Prostate gland (tissue), 2 donors: ENCODE measurements at regions not wholly inside any gene's neighbourhood (a gene's known extent, or its start where the extent isn't known, plus 50 kb on each side); places are given as distances from the start of the nearest gene placed in this dataset.
"Not testable (repeated sequence)": the region's sequence is repeated elsewhere in the genome, so short reads cannot be mapped to it uniquely, and the experiment has no call there.

Source experiments
- DNase-seq: peaks from one replicate; pipeline ENCODE4 v3.0.0-alpha.2; 2019; ENCODE audit warnings: low spot score
- H3K27ac ChIP-seq, 2 donors: fragments of 200-600 bp; sonication (generic); 2 replicates each; pipeline ENCODE4 v1.5.1; 2017 to 2019
- H3K27me3 ChIP-seq: fragments of 200-600 bp; sonication (generic); replicated peaks from 2 replicates; pipeline ENCODE4 v1.5.1; 2019; ENCODE audit not compliant: insufficient read depth
- H3K36me3 ChIP-seq, 2 donors: fragments of 200-600 bp; sonication (generic); 1 replicate in 1 of 2; 2 replicates in 1 of 2; pipeline versions ENCODE4 v1.5.1 to v1.8.1; 2017 to 2019
- H3K4me1 ChIP-seq: fragments of 200-600 bp; sonication (generic); replicated peaks from 2 replicates; pipeline ENCODE4 v1.5.1; 2019
- H3K4me3 ChIP-seq, 2 donors: fragments of 200-600 bp; sonication (generic); 2 replicates each; pipeline ENCODE4 v1.5.1; 2017 to 2019
- H3K9me3 ChIP-seq: fragments of 200-600 bp; sonication (generic); 2 replicates; pipeline ENCODE4 v1.5.1; 2017
- WGBS: methylation state at CpG from one replicate; pipeline ENCODE4 v1.1.5; 2018; 5-methylcytosine and 5-hydroxymethylcytosine counted together
- intact Hi-C: fragments of 100-400 bp; cut with DNase I; formaldehyde crosslinking; loops from one replicate; pipeline ENCODE4 v1.14.2; 2022

DNA sequence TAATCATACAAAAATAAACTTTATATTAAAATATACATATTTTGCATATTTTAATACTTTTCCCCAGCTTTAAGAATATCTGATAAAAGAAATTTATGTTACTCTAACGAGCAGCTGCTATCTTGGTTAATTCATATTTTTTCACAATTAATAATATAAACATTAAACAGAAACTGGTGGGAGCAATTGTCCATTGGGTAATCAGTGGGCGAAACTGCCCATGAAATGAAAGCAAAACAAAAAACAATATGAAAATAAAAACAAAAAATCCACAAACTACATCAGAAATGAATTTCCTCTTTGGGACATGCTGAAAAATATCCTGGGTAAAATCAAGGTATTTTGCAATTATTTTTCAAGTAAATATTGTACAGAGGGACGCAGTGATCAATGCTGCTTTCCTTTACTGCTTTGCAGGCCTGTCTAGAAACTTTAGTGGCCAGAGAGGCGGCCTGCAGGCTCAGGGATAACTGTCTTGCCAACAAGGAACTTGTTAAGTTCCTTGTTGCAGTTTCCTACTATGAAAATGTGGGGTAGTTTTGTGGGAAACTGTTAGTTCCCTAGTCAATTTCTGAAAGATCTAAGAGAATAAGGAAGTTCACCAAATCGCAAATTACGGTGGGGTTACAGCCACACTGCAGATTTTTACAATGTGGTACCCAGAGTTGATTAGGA, 309.0 kb upstream of the PLGLB2 start:
- H3K36me3 ChIP-seq, intact Hi-C loops, H3K27me3 ChIP-seq, H3K4me1 ChIP-seq, H3K9me3 ChIP-seq, H3K4me3 ChIP-seq, DNase-seq, H3K27ac ChIP-seq: not testable (repeated sequence)
- 74% methylated on average over 6 of the region's 6 CpGs for WGBS

DNA sequence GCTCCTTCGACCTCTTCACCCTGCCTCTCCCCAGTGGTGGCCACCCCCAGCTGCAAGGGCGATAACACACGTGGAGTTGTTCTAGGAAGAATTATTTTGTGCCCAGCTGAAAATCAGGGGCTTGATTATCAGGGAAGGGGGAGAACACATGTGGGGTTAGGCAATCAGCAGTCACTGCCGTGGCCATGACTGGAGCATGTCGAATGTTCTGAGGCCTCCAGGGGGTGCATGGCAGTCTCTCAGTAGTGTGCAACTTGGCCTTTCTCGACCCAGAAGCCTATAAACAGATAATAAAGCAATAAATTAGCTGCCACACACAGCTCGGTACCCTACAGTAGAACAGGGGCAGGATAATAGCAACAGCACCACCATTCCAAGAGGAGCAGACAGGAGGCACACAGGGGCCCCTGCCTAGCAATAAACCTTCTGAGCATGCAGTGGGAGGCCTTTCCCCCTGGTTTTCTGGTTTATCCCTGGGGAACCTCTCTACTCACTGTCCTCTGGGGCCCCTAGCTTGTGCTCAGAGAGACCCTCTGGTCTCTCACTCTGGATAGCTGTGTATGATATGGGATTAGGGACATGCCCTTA, 308.2 kb upstream of the PLGLB2 start:
- intact Hi-C loops, DNase-seq, H3K36me3 ChIP-seq, H3K9me3 ChIP-seq, H3K4me1 ChIP-seq, H3K27me3 ChIP-seq, H3K27ac ChIP-seq, H3K4me3 ChIP-seq: not testable (repeated sequence)
- 69% methylated on average over 7 of the region's 7 CpGs for WGBS

DNA sequence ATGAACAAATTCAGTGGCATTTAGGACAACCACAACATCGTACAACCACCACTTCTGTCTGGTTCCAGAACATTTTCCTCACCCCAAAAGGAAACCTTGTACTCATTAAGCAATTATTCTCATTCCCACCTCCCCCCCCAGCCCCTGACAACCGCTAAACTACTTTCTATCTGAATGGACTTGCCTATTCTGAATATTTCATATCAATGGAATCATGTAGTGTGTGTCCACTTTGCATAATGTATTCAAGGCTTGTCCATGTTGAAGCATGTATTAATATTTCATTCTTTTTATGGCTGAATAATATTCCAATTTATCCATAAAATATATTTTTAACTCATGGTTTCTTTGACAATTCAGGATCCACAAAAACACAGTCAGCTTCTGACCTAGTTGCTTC, 307.2 kb upstream of the PLGLB2 start:
- H3K4me3 ChIP-seq, intact Hi-C loops, DNase-seq, H3K36me3 ChIP-seq, H3K27ac ChIP-seq, H3K4me1 ChIP-seq, H3K27me3 ChIP-seq, H3K9me3 ChIP-seq: not testable (repeated sequence)
- WGBS = 98% methylated on average over 2 of the region's 2 CpGs

DNA sequence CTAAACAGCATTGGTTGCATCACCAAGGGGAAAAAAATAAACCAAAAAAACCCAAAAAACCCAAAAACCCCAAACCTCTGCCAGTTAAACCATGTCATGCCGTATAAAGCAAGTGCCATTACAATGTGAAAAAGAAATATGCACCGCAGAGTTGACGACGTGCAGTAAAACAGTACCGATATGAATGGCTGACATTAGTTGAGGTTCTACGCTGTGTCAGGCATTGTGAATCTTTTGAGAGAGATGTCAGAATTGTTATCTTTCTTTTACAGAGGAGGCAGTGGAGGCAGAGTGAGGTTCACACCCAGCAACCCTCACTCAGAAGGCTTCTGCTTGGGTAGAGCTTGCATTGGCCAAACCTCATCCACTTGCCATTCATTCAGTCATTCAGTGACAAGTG, 306.5 kb upstream of the PLGLB2 start:
- H3K4me1 ChIP-seq, H3K9me3 ChIP-seq, DNase-seq, intact Hi-C loops, H3K36me3 ChIP-seq, H3K27ac ChIP-seq, H3K27me3 ChIP-seq, H3K4me3 ChIP-seq: not testable (repeated sequence)
- 90% methylated on average over 6 of the region's 6 CpGs for WGBS

DNA sequence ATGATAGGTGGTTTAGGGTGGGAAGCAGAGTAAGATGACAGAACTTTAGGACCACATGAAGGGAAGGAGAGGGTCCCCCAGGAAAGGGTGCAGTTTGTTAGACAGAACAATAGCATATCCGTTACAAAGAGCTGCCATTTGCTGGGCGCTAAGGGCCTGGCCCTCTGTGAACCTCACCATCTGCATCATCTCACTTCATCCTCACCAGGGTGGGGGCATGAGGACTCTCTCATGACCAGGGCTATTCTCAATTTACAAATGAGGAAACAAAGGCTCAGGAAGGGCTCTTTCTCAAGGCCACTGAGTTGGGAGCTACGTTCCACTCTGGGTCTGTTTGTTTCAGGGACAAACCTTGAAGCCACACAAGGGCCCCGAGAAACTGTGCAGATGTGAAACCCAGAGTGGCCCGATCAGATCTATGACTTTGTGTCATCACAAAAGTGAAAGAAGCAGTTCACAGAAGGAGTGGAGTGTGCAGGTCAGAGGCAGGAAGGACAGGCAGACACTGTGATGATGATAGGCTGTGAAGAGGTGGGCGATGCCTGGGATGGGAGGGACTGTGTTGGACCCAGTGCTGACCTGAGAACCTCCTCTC, 304.8 kb upstream of the PLGLB2 start:
- DNase-seq, H3K4me3 ChIP-seq, H3K4me1 ChIP-seq, H3K27ac ChIP-seq, intact Hi-C loops, H3K27me3 ChIP-seq, H3K9me3 ChIP-seq, H3K36me3 ChIP-seq: not testable (repeated sequence)
- 93% methylated on average over 5 of the region's 6 CpGs for WGBS

DNA sequence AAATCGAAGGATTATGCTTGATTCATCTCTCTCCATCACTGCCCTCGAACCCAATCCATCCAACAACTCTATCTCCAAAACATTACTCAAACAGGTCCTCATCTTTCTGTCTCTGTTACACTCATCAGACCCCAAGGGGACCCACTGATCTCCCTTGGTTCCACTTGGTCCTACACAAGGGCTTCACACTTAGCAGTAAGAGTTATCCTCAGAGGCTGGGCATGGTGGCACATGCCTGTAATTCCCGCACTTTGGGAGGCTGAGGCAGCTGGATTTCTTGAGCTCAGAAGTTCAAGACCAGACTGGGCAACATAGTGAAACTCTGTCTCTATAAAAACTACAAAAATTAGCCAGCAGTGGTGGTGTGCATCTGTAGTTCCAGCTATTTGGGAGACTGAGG, 302.9 kb upstream of the PLGLB2 start:
- H3K4me1 ChIP-seq, H3K27me3 ChIP-seq, H3K9me3 ChIP-seq, DNase-seq, H3K27ac ChIP-seq, H3K36me3 ChIP-seq, H3K4me3 ChIP-seq, intact Hi-C loops: not testable (repeated sequence)
- WGBS = 79% methylated on average over 3 of the region's 3 CpGs

DNA sequence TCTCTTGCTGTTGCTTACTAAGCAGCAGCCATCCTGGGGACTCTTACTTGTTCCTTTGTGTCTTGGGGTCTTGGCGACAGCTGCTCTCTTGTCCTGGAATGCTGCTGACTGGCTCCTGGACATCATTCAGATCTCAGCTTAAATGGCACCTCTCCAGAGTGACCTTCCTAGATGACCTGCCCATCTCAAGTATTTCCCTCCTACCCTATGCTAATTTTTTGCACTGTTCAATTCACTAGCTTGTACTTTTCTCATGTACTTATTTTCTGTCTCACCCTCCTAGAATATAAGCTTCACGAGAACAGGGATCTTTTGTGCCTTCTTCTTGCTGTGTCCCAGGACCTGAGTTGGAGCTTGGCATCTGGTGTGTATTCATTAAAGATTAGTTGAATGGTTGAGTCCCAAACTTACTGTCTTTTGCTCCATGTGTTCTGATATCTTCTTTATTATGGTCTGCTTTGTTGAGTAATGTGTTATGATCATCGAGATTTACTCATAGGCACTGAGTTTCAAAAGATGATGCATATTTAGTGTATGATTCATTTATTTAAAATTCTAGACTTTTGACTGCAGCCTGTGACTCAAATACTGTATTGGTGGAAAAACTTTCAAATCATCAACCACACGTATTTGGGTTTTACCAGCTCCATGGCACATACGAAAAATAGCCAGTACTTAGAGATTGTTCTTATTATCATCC, 302.1 kb upstream of the PLGLB2 start:
- H3K27ac ChIP-seq, H3K9me3 ChIP-seq, H3K27me3 ChIP-seq, H3K4me1 ChIP-seq, intact Hi-C loops, DNase-seq, H3K4me3 ChIP-seq, H3K36me3 ChIP-seq: not testable (repeated sequence)
- WGBS = 97% methylated on average over 2 of the region's 5 CpGs

DNA sequence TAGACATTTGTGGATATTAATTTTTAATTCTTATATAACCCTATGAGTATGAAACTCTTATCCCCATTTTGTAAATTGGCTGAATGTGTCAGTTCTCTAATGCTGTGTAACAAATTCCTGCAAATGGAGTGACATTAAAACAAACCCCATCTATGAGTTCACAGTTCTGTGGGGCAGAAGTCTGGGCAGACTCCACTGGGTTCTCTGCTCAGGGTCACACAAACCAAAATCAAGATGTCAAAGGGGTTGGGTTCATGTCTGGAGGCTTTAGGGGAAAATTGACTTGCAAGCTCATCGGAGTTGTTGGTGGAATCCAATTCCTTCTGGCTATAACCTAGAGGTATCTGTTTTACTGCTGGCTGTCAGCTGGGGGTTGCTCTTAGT, 301.6 kb upstream of the PLGLB2 start:
- H3K27me3 ChIP-seq, H3K27ac ChIP-seq, H3K4me3 ChIP-seq, H3K9me3 ChIP-seq, H3K36me3 ChIP-seq, H3K4me1 ChIP-seq, DNase-seq, intact Hi-C loops: not testable (repeated sequence)
- WGBS = no CpG with 5 or more reads among the region's 1 CpG

DNA sequence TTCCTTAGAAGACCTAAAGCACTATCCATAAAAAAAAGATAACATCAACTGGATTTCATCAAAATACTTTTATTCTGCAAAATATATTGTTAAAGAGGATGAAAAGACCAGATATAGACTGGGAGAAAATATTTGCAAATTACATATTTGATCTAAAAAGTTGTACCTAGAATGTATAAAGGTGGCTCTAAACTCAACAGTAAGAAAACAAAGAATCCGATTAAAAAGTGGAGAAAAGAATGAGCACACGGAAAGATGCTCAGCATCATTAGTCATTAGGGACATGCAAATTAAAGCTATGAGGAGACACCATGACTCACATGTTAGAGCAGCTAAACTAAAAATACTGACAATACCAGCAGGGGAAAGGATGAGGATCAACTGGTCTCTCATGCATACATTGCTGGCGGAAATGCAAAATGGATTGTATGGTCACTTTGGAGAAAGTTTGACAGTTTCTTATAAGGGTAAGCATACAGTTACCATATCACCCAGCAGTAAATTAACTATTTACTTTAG, 298.4 kb upstream of the PLGLB2 start:
- H3K27me3 ChIP-seq, DNase-seq, H3K9me3 ChIP-seq, H3K36me3 ChIP-seq, H3K4me1 ChIP-seq, H3K4me3 ChIP-seq, intact Hi-C loops, H3K27ac ChIP-seq: not testable (repeated sequence)
- 68% methylated on average over 2 of the region's 3 CpGs for WGBS

DNA sequence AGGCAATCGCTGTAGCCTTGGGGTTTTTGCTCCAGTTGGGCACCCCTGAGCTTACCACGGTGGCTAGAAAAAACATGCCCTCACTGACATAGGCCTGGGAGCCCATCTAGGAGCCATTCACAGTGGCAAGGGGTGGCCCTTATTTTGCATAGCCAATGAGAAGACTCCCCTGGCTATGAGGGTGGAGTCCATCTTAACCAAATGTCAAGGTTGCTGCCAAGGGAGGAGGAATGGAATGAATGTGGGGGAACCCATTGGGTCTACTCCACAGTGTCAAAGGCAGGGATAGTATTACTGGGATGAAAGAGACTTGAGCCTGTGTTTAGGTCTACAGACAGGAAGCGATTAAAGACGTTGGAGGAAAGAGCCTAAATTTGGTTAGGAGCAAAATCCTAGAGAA, 295.7 kb upstream of the PLGLB2 start:
- intact Hi-C loops, DNase-seq: not testable (repeated sequence)

DNA sequence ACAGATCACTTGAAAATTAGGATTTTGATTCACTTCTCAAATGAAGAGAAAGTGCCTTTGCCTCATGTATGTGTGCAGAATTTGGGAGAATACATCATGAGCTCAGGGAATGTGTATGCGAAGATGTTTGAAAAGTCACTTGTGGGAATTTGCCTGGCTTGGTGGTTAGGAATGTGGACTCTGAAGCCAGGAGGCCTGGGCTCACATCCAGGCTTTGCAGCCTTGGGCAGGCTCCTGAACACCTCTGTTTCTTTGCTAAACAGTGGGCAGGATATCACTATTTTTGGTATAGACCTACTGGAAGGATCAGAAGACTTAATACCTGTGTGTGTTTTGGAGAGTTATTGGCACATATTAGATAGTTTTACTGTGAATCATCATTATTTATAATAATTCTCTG, 295.0 kb upstream of the PLGLB2 start:
- H3K27me3 ChIP-seq, H3K27ac ChIP-seq, DNase-seq, H3K36me3 ChIP-seq, H3K9me3 ChIP-seq, H3K4me1 ChIP-seq, H3K4me3 ChIP-seq, intact Hi-C loops: not testable (repeated sequence)
- 48% methylated on average over 1 of the region's 1 CpG for WGBS

More for the DNA sequence above, 295.7 kb upstream of the PLGLB2 start:
- H3K4me3 ChIP-seq, H3K4me1 ChIP-seq, H3K27ac ChIP-seq, H3K36me3 ChIP-seq, H3K9me3 ChIP-seq, H3K27me3 ChIP-seq: not testable (repeated sequence)
- 94% methylated on average over 4 of the region's 4 CpGs for WGBS

DNA sequence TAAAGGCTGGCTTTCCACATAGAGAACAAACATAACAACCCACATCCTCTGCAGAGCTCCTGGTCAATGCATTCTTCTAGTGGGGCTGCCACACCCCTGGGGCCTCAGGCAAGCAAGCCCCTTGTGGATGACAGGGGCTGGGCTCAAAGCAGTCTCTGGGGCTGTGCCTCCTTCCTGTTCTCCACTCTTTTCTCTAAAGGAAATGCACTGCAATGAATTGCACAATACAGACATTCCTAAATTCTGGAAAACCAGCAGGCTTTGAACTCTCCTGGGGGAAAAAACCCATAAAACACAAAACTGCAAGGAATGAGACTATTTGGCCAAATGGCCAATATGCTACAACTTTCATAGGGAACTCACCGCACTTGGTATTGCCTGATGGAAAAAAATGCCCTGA, 293.9 kb upstream of the PLGLB2 start:
- intact Hi-C loops, DNase-seq, H3K4me3 ChIP-seq, H3K27ac ChIP-seq, H3K27me3 ChIP-seq, H3K9me3 ChIP-seq, H3K36me3 ChIP-seq, H3K4me1 ChIP-seq: not testable (repeated sequence)
- WGBS = 83% methylated on average over 1 of the region's 1 CpG
